Fibroblast of lung (primary cell): ENCODE measurements at regions not wholly inside any gene's neighbourhood (a gene's known extent, or its start where the extent isn't known, plus 50 kb on each side); places are given as distances from the start of the nearest gene placed in this dataset.
"Not testable (repeated sequence)": the region's sequence is repeated elsewhere in the genome, so short reads cannot be mapped to it uniquely, and the experiment has no call there.

ENCODE experiments used
- DNase-seq, 2 donors: peaks; one replicate each; pipeline versions ENCODE4 v3.0.0 to v3.0.0-alpha.2; 2010; ENCODE audit warnings: low read depth in 2 of 2
- H2AFZ ChIP-seq: 2 replicates; pipeline ENCODE4 v1.5.1; 2012; ENCODE audit warnings: low read length, control low read depth, inconsistent platforms
- H3K27ac ChIP-seq: 2 replicates; pipeline ENCODE4 v1.5.1; 2011; ENCODE audit warnings: low read length, control low read depth; ENCODE audit not compliant: insufficient read depth
- H3K27me3 ChIP-seq: 2 replicates; pipeline ENCODE4 v1.5.1; 2011; ENCODE audit warnings: mild to moderate bottlenecking, low read length; ENCODE audit not compliant: control insufficient read depth, insufficient read depth
- H3K36me3 ChIP-seq: 2 replicates; pipeline ENCODE4 v1.5.1; 2011; ENCODE audit warnings: low read length; ENCODE audit not compliant: control insufficient read depth, insufficient read depth
- H3K4me1 ChIP-seq: 2 replicates; pipeline ENCODE4 v1.5.1; 2011; ENCODE audit warnings: low read length; ENCODE audit not compliant: control insufficient read depth, insufficient read depth; ENCODE audit errors: extremely low read depth
- H3K4me2 ChIP-seq: 2 replicates; pipeline ENCODE4 v1.5.1; 2011; ENCODE audit warnings: low read length, control low read depth; ENCODE audit not compliant: insufficient read depth; ENCODE audit errors: extremely low read depth
- H3K4me3 ChIP-seq, 4 experiments: fragments of 200-600 bp in 1 of 4; sonication (generic) in 1 of 4; replicated peaks in 1 of 4; 2 replicates each; pipeline ENCODE4 v1.5.1; 2011 to 2016; ENCODE audit warnings: low read length in 4 of 4, low read depth in 3 of 4, mild to moderate bottlenecking in 3 of 4, control low read depth in 2 of 4, inconsistent platforms in 1 of 4, mixed read lengths in 1 of 4; ENCODE audit not compliant: insufficient read depth in 1 of 4; ENCODE audit errors: control extremely low read depth in 1 of 4
- H3K79me2 ChIP-seq: 2 replicates; pipeline ENCODE4 v1.5.1; 2012; ENCODE audit warnings: mild to moderate bottlenecking, low read length, inconsistent platforms; ENCODE audit not compliant: control insufficient read depth, insufficient read depth
- H3K9ac ChIP-seq: 2 replicates; pipeline ENCODE4 v1.5.1; 2011; ENCODE audit warnings: mild to moderate bottlenecking, low read length, control low read depth; ENCODE audit not compliant: insufficient read depth
- H3K9me3 ChIP-seq: 2 replicates; pipeline ENCODE4 v1.5.1; 2012; ENCODE audit warnings: low read depth, low read length; ENCODE audit not compliant: control insufficient read depth, insufficient read depth
- H4K20me1 ChIP-seq: 2 replicates; pipeline ENCODE4 v1.5.1; 2011; ENCODE audit warnings: low read length; ENCODE audit not compliant: control insufficient read depth, insufficient read depth; ENCODE audit errors: extremely low read depth
- CTCF ChIP-seq, 2 donors: IDR thresholded peaks in 1 of 2; conservative IDR thresholded peaks in 1 of 2; 1 replicate in 1 of 2; 2 replicates in 1 of 2; pipeline ENCODE4 v1.5.1; 2011 to 2012; ENCODE audit warnings: low read length in 2 of 2, control low read depth in 1 of 2, inconsistent platforms in 1 of 2, low read depth in 1 of 2, mild to moderate bottlenecking in 1 of 2
- EZH2 ChIP-seq: IDR thresholded peaks from 2 replicates; pipeline ENCODE4 v1.5.1; 2012; ENCODE audit warnings: low read length, control low read depth, mild to moderate bottlenecking; ENCODE audit errors: missing control alignments

- no peak overlapping the region for H2AFZ ChIP-seq
- H3K4me3 ChIP-seq, result no peak overlapping the region
- no peak for TF ChIP-seq CTCF (conservative IDR thresholded peaks at IDR 0.05 in 1 of 2, IDR thresholded peaks at IDR 0.05 in 1 of 2; ENCODE audit: low read depth in 1 of 2, low read length in 2 of 2)
- no peak for TF ChIP-seq EZH2
- no peak for DNase-seq
- H3K4me1 ChIP-seq, result no peaks in the 10 kb centered on the region
- H3K9me3 ChIP-seq, result no peaks in the 10 kb centered on the region
- no peak overlapping the region for H3K4me2 ChIP-seq
- H3K27me3 ChIP-seq, result no peaks in the 10 kb centered on the region
- H3K36me3 ChIP-seq, result no peaks in the 10 kb centered on the region
- no peak overlapping the region for H3K9ac ChIP-seq
- no peaks in the 10 kb centered on the region for H4K20me1 ChIP-seq
- no peaks in the 10 kb centered on the region for H3K79me2 ChIP-seq
- H3K27ac ChIP-seq, result no peak overlapping the region
These were observed 233.3 kb downstream of the USP46 start for GRCh38 chr4:52425751-52426326.

DNA sequence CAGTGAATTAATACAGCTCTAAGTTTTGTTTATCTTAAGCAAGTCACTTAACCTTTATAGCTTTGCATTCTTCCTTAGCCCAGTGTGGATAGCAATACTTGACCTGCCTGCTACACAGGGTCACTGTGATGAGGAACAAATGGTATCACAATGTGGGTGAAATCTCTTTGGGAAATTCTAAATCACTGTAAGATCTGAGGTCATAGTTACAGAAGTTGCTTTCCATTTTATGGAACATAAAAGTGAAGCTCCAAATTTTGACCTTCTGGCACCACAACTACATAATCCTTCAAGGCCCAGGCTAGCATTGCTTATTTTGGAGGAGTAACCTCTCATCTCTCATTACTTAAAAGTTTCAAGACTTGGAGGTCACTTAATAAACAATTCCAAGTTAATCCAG is 227.7 kb downstream of the USP46 start:
- no peak for TF ChIP-seq CTCF (conservative IDR thresholded peaks at IDR 0.05 in 1 of 2, IDR thresholded peaks at IDR 0.05 in 1 of 2; ENCODE audit: low read depth in 1 of 2, low read length in 2 of 2)
- TF ChIP-seq EZH2, result no peak
- H3K36me3 ChIP-seq, result no peaks in the 10 kb centered on the region
- peaks cover 2% of the 10 kb centered on the region for H3K27me3 ChIP-seq
- no peaks in the 10 kb centered on the region for H3K9me3 ChIP-seq
- H3K4me1 ChIP-seq, result no peaks in the 10 kb centered on the region
- DNase-seq, result no peak
- no peaks in the 10 kb centered on the region for H4K20me1 ChIP-seq
- no peak overlapping the region for H2AFZ ChIP-seq
- no peaks in the 10 kb centered on the region for H3K79me2 ChIP-seq
- H3K9ac ChIP-seq, result no peak overlapping the region
- no peak overlapping the region for H3K27ac ChIP-seq
- H3K4me2 ChIP-seq, result no peak overlapping the region
- no peak overlapping the region for H3K4me3 ChIP-seq

DNA sequence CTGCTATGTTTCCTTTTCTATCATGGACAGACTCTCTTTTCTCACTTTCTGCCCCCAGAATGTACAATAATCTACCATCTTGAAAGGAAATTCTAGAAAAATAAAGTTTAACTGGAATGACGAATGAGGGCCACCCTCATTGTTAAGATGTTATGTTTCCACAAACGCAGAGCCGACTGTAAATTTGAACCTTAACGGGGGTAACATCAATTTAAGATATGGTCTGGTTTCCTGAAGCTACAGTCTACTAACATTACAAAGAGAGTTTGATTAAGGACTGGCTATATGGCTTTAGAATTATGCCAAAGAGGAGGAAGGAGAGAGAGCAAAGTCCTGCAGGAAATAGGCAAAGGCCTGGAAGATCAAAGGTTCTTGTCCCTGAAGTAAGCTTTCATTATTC is 227.2 kb downstream of the USP46 start:
- TF ChIP-seq CTCF (conservative IDR thresholded peaks at IDR 0.05 in 1 of 2, IDR thresholded peaks at IDR 0.05 in 1 of 2; ENCODE audit: low read depth in 1 of 2, low read length in 2 of 2), result no peak
- no peak for TF ChIP-seq EZH2
- no peaks in the 10 kb centered on the region for H3K9me3 ChIP-seq
- H3K27ac ChIP-seq, result no peak overlapping the region
- no peak overlapping the region for H3K4me3 ChIP-seq
- H3K27me3 ChIP-seq, result peaks cover 2% of the 10 kb centered on the region
- no peaks in the 10 kb centered on the region for H3K79me2 ChIP-seq
- H2AFZ ChIP-seq, result no peak overlapping the region
- H3K9ac ChIP-seq, result no peak overlapping the region
- H3K4me2 ChIP-seq, result no peak overlapping the region
- H3K4me1 ChIP-seq, result no peaks in the 10 kb centered on the region
- H4K20me1 ChIP-seq, result no peaks in the 10 kb centered on the region
- no peaks in the 10 kb centered on the region for H3K36me3 ChIP-seq
- DNase-seq, result no peak

GRCh38 chr4:52442524-52442923 is 216.6 kb downstream of the USP46 start:
- H3K9ac ChIP-seq, DNase-seq, H3K79me2 ChIP-seq, H3K27ac ChIP-seq, H2AFZ ChIP-seq, H3K4me2 ChIP-seq, H3K9me3 ChIP-seq, H3K4me1 ChIP-seq, H3K36me3 ChIP-seq, H4K20me1 ChIP-seq, H3K4me3 ChIP-seq, H3K27me3 ChIP-seq: not testable (repeated sequence)
